Islet precursor cell (in vitro differentiated cells): ENCODE measurements at regions not wholly inside any gene's neighbourhood (a gene's known extent, or its start where the extent isn't known, plus 50 kb on each side); places are given as distances from the start of the nearest gene placed in this dataset.

Experiments
- DNase-seq: peaks from one replicate; pipeline ENCODE4 v3.0.0-alpha.2; 2018

DNA sequence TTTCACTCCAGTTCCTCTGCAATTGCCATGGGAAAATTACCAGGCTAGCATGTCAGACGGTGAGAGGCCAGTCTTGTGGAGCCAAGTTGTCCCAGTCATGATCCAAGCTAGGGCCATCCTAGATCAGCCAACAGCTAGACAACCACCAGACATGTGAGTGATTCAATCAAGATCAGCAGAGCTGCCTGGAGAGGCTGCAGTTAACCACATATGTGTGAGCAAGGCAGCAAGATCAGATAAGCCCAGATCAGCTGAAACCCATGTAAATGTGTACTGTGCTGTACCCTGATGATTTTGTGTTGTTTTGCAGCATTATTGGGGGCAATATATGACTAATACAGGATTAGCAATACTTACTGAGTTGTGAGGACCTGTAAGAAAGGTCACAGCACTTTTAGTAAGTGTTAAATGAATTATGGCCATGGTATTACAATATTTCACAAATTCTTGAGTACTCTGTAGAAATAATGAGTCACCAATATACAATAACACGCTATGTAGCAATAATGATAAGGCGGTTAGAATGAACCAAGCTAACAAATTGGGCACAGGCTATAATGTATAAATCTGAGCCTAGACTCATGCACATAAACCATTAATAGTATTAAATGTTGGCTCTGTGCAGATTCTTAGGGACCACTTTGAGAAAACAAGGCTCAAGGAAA lies 91.4 kb downstream of the SUDS3 start:
- peak; percentile 44 for DNase-seq

- no peak for DNase-seq
These were observed 96.6 kb downstream of the SUDS3 start for GRCh38 chr12:118472940-118473339.

DNA sequence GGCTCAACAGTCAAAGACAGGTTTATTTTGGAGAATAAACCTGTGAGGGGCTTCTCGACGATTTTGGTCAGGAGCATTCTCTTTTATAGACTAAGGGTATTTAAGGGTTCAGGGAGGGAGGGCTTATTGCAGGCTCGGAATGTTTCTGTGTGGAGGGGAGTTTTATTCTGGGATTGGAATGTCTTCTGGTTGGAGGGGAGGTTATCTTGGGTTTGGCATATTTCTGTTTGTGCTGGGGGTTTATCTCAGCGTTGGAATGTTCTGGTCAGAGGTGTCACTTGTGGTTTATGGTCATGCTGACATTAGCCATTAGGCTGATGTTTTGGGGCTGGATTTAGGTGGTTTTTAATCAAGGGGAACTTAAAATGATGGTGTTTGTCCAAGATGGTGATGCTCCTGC lies 103.9 kb downstream of the SUDS3 start:
- no peak for DNase-seq

- DNase-seq = no peak
These were observed 111.7 kb downstream of the SUDS3 start for GRCh38 chr12:118488034-118488433.

GRCh38 chr12:118493962-118494361 lies 117.6 kb downstream of the SUDS3 start:
- no peak for DNase-seq

GRCh38 chr12:118494776-118495175 lies 118.4 kb downstream of the SUDS3 start:
- DNase-seq = no peak

DNA sequence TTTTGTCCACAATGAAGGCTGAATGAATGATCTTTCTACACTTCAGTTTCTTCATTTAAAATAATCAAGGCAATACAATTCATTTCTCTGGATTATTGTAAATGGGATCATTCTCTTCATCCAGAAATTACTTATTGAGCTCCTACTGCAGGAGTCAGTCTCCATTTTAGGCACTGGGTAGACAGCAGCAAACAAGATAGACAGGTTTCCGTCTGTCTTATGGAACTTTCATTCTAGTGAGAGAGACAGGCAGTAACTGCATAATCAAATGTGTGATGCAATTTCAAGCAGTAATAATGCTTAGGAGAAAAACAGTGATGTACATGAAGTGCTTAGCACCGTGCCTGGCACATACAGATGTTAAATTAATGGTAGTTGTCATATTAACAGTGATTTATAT lies 118.9 kb downstream of the SUDS3 start:
- no peak for DNase-seq

GRCh38 chr12:118498171-118498570 lies 121.8 kb downstream of the SUDS3 start:
- no peak for DNase-seq

DNA sequence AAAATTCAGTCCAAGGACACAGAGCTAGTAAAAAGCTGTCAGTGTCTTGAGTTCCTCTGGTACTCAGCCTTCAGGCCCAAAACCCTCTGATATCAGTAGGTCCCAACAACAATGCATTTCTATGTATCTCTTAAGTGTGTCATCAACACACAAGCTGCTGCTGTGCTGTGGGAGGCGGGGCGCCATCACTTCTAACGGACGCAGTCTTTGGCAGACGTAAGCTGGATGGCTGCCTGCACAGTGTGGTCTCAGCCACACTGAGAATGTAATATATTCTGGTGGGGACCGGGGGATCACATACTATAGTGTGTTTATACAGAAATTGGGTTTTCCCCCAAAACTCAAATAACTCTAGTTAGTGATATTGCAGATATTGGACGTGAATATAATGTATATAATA lies 123.9 kb downstream of the SUDS3 start:
- DNase-seq = no peak

DNA sequence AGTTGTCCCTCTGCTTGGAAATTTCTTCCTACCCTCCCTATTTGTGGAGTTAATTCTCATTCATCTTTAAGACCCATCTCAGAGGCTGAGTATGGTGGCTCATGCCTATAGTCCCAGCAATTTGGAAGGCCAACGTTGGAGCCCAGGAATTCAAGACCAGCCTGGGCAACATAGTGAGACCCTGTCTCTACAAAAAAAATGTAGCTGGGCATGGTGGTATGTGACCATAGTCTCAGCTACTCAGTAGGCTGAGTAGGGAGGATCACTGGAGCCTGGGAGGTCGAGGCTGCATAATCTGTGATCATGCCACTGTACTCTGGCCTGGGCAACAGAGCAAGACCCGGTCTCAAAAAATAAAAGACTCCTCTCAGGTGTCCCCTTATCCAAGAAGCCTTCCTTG lies 125.1 kb downstream of the SUDS3 start:
- DNase-seq = no peak

GRCh38 chr12:118503476-118503875 lies 127.1 kb downstream of the SUDS3 start:
- no peak for DNase-seq

- DNase-seq = no peak
These were observed 136.3 kb downstream of the SUDS3 start for GRCh38 chr12:118512669-118513068.

DNA sequence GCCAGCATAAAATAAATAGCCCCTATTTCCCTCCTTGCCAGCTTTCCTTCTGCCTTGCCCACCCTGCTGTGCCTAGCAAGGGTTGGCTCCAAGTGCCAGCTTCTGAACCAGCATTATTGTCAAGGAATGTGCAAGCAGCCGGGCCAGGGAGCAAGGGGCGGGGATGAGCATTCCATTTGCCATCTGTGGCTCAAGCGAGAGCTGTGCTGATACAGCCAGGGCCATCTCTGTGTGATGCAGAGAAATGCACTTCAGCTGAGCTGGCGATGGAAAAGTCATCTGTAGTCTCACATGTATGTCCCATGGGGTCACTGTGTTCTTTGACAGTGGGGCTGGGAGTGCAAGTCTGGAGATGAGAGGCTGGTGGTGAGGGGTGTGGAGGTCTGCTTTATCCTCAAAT lies 137.3 kb downstream of the SUDS3 start:
- DNase-seq = no peak

DNA sequence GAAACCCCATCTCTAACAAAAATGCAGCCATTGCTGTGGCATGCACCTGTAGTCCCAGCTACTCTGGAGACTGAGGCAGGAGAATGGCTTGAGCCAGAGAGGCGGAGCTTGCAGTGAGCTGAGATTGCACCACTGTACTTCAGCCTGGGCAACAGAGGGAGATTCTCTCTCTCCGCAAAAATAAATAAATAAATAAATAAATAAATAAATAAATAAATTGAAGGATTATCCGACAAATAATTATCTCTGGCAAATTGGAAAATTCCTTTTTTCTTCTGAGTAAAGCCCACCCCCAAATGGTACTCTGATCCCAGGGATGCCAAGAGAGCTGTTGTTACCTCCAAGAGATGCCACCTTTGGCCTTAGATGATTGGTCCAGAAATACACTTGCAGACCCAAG lies 137.9 kb downstream of the SUDS3 start:
- no peak for DNase-seq

DNA sequence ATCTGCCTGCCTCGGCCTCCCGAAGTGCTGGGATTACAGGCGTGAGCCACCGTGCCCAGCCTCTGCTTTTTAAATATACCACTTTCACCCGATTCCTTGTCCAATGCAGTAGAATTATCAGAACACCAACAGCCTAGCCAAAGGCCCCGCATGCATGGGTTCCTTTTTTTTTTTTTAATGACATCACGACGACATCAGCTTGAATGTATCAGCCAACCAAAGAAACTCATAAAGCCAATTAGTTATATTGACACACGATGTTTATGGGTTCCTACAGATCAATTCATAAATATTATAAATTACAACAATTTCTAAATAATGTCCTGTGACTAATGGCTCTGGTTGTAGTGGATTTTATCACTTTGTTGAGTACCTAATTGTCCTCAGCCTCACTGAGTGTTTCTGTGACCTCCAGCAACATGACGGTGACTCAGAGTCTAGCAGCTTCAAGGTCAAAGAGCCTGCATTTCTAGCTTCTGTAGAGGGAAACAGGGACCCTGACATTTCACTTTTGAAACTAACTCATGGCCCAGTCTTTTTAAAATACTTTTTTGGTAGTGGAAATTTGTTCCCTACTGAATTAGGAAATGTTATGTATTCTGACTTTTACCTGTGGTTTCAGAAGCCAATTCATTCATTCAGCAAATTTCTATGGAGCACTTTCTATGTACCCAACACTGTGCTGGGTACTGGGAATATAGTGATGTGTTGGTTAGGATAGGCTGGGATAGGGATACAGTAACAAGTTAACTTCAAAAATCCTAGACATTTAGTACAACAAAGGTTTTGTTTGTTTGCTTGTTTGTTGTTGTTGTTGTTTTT lies 144.1 kb downstream of the SUDS3 start:
- no peak for DNase-seq

GRCh38 chr12:118521036-118521370 lies 144.6 kb downstream of the SUDS3 start:
- DNase-seq = no peak

DNA sequence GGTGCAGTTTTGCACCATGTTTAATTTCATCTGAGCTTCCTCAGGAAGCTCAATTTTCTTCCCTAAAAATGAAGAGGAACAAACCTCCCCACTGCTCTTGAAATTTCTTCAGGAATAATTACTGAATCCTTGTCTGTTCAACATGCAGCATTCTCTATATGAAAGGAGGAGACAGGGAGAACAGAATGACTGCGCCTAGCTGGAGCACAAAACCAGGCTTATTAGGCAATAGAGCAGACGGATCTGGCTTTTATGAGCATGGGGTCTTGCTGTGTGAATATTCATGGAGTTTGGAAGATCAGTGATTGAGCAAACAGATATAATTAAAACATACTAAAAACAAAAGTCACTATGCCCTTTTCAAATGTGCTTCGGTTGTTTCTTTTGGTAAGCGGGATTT lies 148.1 kb downstream of the SUDS3 start:
- no peak for DNase-seq

DNA sequence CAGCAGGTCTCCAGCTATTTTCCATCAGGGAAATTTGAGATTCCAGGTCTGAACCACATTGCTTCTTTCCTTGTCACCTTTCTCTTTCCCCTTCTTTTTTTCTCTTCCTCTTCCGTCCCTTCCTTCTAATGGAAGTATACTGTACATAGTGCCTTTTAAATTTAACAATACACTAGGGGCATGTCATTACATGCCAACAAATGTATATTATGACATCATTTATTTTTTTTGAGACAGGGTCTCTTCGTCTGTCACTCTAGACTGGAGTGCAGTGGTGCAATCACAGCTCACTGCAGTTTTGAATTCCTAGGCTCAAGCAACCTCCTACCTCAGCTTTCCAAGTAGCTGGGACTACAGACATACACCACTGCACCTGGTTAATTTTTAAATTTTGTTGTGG lies 148.9 kb downstream of the SUDS3 start:
- no peak for DNase-seq

GRCh38 chr12:118526255-118527095 lies 150.1 kb downstream of the SUDS3 start:
- DNase-seq = no peak

GRCh38 chr12:118527310-118527709 lies 151.0 kb downstream of the SUDS3 start:
- DNase-seq = no peak

DNA sequence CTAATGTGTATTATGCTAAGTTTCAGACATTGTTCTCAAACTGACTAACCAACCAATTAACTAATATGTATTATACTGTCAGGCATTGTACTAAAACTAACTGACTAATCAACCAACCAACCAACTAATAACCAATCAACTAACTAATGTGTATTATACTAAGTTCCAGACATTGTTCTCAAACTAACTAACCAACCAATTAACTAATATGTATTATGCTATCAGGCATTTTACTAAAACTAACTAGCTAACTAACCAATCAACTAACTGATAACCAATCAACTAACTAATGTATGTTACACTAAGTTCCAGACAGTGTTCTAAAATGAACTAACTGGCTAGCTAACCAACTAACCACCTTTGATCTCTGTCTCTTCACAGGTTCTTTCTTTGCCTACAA lies 152.3 kb downstream of the SUDS3 start:
- no peak for DNase-seq

- no peak for DNase-seq
These were observed 157.6 kb downstream of the SUDS3 start for GRCh38 chr12:118534003-118534402.

DNA sequence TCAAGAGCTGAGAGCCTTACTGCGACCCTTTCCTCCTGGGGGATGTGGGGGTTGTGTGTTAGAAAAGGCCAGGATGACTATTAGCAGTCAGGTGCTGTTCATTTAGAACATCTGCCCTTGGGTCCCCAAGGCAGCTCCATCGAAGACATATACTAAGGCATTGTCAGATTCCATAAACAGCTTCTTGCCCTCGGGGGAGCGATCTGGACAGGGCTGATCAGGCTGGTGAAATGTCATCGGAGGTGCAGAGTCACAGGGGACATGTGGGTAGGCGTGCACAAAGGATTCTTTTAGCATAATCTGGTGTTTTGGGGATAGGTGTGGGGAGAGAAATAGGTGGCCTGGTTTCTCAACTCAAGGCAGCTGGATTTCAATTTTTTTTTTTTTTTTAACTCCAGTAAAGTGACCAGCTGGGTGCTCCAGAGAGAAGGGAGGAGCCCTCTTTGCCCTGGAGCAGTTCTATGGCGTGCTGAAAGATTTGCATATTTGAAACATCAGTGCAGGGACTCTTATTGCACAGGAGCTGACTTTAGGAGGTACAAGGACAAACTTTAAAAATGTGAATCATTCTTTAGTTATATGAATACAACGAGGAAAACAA lies 160.1 kb downstream of the SUDS3 start:
- no peak for DNase-seq
